Subcutaneous abdominal adipose tissue (tissue), 5 donors: ENCODE measurements at regions not wholly inside any gene's neighbourhood (a gene's known extent, or its start where the extent isn't known, plus 50 kb on each side); places are given as distances from the start of the nearest gene placed in this dataset.
A peak's percentile ranks its signal among the peaks of the same experiment; 100 is the strongest.

ENCODE experiments used
- H3K27ac ChIP-seq: one replicate; pipeline ENCODE4 v1.7.0; 2013; ENCODE audit warnings: low read depth, mild to moderate bottlenecking, inconsistent platforms, low read length, moderate library complexity
- H3K27me3 ChIP-seq, 5 donors: one replicate each; pipeline ENCODE4 v1.7.0; 2013; ENCODE audit warnings: low read length in 5 of 5, inconsistent platforms in 1 of 5; ENCODE audit not compliant: control insufficient read depth in 5 of 5, insufficient read depth in 4 of 5
- H3K36me3 ChIP-seq, 5 donors: one replicate each; pipeline ENCODE4 v1.7.0; 2013; ENCODE audit warnings: low read length in 5 of 5; ENCODE audit not compliant: control insufficient read depth in 5 of 5, insufficient read depth in 5 of 5
- H3K4me1 ChIP-seq, 5 donors: one replicate each; pipeline ENCODE4 v1.7.0; 2013; ENCODE audit warnings: low read length in 5 of 5, mild to moderate bottlenecking in 3 of 5, moderate library complexity in 1 of 5; ENCODE audit not compliant: control insufficient read depth in 5 of 5, insufficient read depth in 5 of 5
- H3K4me3 ChIP-seq, 5 donors: one replicate each; pipeline ENCODE4 v1.7.0; 2013; ENCODE audit warnings: low read length in 5 of 5, low read depth in 1 of 5
- H3K9ac ChIP-seq, 5 donors: one replicate each; pipeline ENCODE4 v1.7.0; 2013; ENCODE audit warnings: low read length in 5 of 5, mild to moderate bottlenecking in 4 of 5, moderate library complexity in 3 of 5
- H3K9me3 ChIP-seq, 5 donors: one replicate each; pipeline ENCODE4 v1.7.0; 2013; ENCODE audit warnings: low read length in 5 of 5; ENCODE audit not compliant: control insufficient read depth in 5 of 5
- donor health status: healthy.
- donor health status: healthy.
- donor health status: healthy.
- donor health status: healthy.
- donor health status: healthy.

GRCh38 chr2:122523981-122524380 lies 768.5 kb downstream of the TSN start:
- H3K9me3 ChIP-seq: no peaks in the 10 kb centered on the region
- H3K9ac ChIP-seq: no peak overlapping the region
- H3K4me1 ChIP-seq: no peaks in the 10 kb centered on the region
- H3K27ac ChIP-seq: no peak overlapping the region
- H3K27me3 ChIP-seq: no peaks in the 10 kb centered on the region
- H3K4me3 ChIP-seq: no peak overlapping the region
- no peaks in the 10 kb centered on the region for H3K36me3 ChIP-seq

DNA sequence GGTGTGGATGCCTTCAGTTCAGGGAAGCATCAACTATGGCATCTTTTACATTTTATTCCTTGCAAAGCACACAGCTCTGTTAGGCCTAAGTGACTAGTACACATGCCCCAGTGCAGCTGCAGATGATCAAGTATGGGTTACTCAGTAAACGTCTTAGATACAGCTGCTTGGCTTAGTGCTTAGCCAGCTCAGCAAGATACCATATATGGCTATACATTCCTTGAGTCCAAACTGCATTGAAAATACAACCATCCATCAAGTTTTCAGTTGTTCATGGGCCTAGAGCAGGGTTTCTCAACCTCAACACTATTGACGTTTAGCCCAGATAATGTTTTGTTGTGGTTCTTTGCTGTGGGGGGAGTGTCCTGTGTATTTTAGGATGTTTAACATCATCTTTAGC lies 769.9 kb downstream of the TSN start:
- Histone ChIP-seq H3K36me3 (no peaks in the 10 kb centered on the region), H3K4me1 (no peaks in the 10 kb centered on the region)

DNA sequence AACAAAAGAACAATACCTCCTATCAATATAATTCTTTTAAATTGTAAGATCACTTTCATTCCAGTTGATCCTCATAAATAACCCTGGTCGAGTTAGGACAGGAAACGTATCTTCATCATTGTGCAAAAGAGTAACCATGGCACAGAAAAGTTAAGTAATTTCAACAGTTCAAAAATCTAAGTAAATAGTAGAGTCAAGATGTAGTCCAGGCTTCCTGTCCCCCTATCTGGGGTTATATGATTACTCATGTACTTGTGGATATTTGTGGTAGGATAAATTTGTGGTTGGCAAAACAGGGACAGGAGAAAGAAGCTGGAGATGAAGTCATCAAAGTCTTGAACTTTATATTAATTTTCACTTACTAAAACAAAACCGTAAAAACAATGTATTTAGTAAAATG lies 772.6 kb downstream of the TSN start:
- Histone ChIP-seq H3K27me3 (no peaks in the 10 kb centered on the region), H3K27ac (no peak overlapping the region), H3K4me3 (no peak overlapping the region), H3K9ac (no peak overlapping the region), H3K9me3 (no peaks in the 10 kb centered on the region), H3K4me1 (peaks cover 0 to 8% (median 6%) of the 10 kb centered on the region in 5 donors), H3K36me3 (no peaks in the 10 kb centered on the region)

More for the DNA sequence above, 769.9 kb downstream of the TSN start:
- no peak overlapping the region for H3K27ac ChIP-seq
- no peaks in the 10 kb centered on the region for H3K9me3 ChIP-seq
- no peaks in the 10 kb centered on the region for H3K27me3 ChIP-seq
- H3K4me3 ChIP-seq: no peak overlapping the region
- H3K9ac ChIP-seq: no peak overlapping the region

DNA sequence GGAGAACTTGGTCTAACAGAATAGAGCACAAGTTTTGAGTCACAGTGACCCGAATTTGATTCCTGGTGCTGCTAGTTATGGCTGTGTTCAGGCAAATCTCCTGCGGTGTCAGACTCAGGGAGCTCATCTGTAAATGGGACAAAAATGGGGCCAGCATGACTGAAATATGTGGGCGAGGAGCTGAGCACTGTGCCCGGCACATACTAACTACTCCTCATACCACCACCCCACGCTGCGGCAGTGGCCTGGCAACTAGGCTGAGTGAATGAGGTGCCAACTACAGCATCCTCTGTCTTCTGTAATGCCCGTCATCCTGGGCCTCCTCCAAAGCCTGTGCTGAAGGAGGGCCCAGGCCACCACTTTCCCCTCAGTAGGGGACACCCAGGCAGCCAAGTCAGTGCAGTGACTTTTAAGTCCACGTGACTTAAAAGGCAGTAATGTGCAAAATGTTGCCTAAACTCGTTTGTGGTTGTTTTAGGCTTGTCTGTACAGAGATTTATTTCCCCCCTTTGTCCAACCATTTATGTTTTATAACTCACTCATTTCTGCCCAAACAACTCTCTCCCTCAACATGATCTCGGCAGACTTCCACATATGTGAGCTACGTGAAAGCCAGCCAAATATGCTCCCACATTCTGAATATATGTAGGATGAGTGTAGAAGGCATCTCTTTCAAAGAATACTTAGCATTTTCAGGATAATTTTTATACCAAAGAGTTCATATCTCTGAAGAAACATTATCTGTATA lies 773.7 kb downstream of the TSN start:
- H3K4me3 ChIP-seq: no peak overlapping the region
- H3K36me3 ChIP-seq: no peaks in the 10 kb centered on the region
- H3K27ac ChIP-seq: no peak overlapping the region
- no peak overlapping the region for H3K9ac ChIP-seq
- H3K27me3 ChIP-seq: no peaks in the 10 kb centered on the region
- no peaks in the 10 kb centered on the region for H3K9me3 ChIP-seq
- H3K4me1 ChIP-seq: peaks cover 0 to 8% (median 6%) of the 10 kb centered on the region in 5 donors

DNA sequence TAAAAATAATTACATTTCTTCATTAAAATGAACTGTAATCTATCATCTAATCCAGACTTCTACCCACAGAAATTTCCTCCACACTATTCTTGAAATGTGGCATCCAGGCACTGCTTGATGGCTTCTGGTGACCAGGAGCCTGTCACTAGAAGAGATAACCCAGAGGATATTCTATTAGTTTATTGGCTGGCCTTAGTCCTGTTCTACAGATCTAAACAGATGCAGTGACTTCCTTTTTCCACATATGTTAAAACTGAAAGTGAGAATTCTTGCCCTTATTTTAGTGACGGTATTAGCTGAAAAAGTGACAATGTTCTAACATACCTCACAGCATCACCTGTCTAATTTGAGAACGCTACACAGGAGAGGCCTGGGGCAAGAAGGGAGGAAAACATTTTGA lies 775.4 kb downstream of the TSN start:
- Histone ChIP-seq H3K36me3 (no peaks in the 10 kb centered on the region), H3K9ac (no peak overlapping the region), H3K27ac (no peak overlapping the region), H3K27me3 (no peaks in the 10 kb centered on the region), H3K4me1 (peaks cover 0 to 8% (median 6%) of the 10 kb centered on the region in 5 donors), H3K4me3 (no peak overlapping the region), H3K9me3 (no peaks in the 10 kb centered on the region)

DNA sequence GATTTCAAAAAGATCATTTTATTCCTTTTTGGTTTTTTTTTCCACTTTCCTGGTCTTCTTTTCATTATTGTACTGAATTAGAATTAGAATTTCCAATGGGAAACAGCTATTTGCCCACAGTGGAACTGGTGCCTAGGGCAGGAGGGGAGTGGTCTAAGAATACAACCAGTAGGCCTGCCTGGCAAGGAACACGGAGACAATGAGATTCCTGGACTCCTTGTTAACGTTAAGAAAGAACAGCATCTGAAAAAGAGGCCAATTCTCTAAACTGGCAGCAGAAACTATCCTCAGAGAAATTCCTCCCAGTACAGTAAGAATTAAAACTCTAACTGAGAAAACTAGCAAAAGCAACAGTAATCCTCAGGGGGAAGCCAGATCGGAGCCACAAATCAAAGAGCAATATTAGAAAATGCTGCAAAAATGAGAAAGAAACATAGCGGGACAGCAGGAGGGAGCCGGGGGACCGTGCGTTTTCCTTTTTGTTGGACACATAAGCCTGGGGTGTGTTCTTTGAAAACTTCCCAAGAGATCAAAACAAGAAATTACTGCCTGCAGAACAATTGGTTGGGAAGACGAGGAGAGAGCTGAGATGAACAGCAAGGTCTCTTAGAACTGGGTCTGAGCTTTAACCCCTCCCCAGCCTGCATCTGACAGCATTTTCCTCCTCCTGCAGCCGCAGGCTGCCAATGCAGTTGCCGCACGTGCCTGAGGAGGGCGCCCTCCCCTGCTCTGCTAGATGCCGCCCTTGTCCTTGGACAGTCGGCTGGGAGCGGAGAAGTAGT lies 776.0 kb downstream of the TSN start:
- no peaks in the 10 kb centered on the region for H3K36me3 ChIP-seq
- H3K27ac ChIP-seq: no peak overlapping the region
- peaks cover 0 to 8% (median 6%) of the 10 kb centered on the region in 5 donors for H3K4me1 ChIP-seq
- H3K9me3 ChIP-seq: no peaks in the 10 kb centered on the region
- no peak overlapping the region for H3K9ac ChIP-seq
- H3K4me3 ChIP-seq: peak overlapping the region in 2 of 5 donors; percentile 13 to 28
- no peaks in the 10 kb centered on the region for H3K27me3 ChIP-seq

DNA sequence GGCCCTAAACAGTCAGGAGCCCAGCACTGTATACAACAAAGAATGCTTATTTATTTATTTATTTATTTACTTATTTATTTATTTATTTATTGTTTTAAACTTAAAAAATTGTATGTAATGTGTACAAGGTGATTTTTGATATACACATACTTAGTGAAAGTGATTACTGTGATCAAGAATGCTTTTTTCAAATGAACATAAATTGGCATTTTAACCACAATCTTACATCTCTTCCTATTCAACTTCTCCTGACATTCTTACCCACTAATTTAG lies 776.6 kb downstream of the TSN start:
- H3K9ac ChIP-seq: no peak overlapping the region
- H3K4me1 ChIP-seq: peaks cover 0 to 8% (median 6%) of the 10 kb centered on the region in 5 donors
- no peak overlapping the region for H3K4me3 ChIP-seq
- H3K9me3 ChIP-seq: no peaks in the 10 kb centered on the region
- H3K27ac ChIP-seq: no peak overlapping the region
- no peaks in the 10 kb centered on the region for H3K36me3 ChIP-seq
- no peaks in the 10 kb centered on the region for H3K27me3 ChIP-seq

DNA sequence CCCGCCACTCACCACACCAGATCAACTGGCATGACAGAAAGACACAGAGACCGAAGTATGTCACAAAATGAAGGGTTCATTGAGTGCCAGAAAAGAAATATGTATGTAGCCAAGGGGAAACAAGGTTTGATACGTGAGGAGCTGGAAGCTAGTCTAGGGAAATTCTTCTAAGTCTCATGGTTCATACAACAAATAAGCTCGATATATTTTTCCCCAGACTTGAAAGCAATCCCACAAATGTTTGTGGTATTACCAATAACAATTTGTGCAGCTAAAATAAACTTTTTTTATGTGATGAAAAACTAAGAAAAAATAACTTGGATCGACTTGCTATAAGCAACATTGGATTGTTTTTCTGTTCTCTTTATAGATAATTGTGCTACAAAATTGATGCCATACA lies 777.0 kb downstream of the TSN start:
- no peaks in the 10 kb centered on the region for H3K9me3 ChIP-seq
- H3K27me3 ChIP-seq: no peaks in the 10 kb centered on the region
- no peak overlapping the region for H3K9ac ChIP-seq
- H3K4me1 ChIP-seq: peaks cover 0 to 8% (median 6%) of the 10 kb centered on the region in 5 donors
- H3K27ac ChIP-seq: no peak overlapping the region
- no peaks in the 10 kb centered on the region for H3K36me3 ChIP-seq
- no peak overlapping the region for H3K4me3 ChIP-seq

DNA sequence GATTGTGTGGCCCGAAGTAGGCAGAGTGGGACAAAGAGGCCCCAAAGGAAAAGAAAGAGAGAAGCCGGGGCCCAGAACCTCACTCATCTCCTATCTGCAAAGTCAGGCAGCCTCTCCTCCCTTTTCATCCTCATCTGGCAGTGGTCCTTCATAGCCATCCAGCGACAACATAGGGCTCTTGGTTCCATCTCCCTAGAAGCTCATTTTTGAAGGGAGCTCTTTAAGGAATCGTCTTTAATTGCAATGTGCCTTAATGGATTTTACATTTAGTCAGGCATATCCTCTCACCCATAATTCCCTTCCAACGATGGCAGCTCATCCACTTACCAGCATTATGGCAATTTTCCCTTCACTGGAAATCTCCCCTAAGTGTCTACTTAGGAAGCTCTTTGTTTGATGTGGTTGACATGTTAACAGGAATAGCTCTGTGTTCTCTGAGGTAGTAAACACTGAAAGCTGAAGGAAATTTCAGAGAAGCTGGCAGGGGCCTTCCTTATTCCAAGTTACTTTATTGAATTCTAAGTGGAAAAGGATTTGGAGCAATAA lies 780.6 kb downstream of the TSN start:
- Histone ChIP-seq H3K36me3 (no peaks in the 10 kb centered on the region), H3K4me3 (no peak overlapping the region), H3K27me3 (no peaks in the 10 kb centered on the region), H3K27ac (no peak overlapping the region), H3K9ac (no peak overlapping the region), H3K9me3 (no peaks in the 10 kb centered on the region), H3K4me1 (peaks cover 0 to 8% (median 6%) of the 10 kb centered on the region in 5 donors)

- Histone ChIP-seq H3K4me1 (no peaks in the 10 kb centered on the region), H3K4me3 (no peak overlapping the region), H3K36me3 (no peaks in the 10 kb centered on the region), H3K9ac (no peak overlapping the region), H3K27me3 (no peaks in the 10 kb centered on the region), H3K9me3 (no peaks in the 10 kb centered on the region), H3K27ac (no peak overlapping the region)
These were observed 783.9 kb downstream of the TSN start for GRCh38 chr2:122539311-122539710.
